ENCODE measurements at regions not wholly inside any gene's neighbourhood (a gene's known extent, or its start where the extent isn't known, plus 50 kb on each side); places are given as distances from the start of the nearest gene placed in this dataset.
"Not testable (repeated sequence)": the region's sequence is repeated elsewhere in the genome, so short reads cannot be mapped to it uniquely, and the experiment has no call there.

DNA sequence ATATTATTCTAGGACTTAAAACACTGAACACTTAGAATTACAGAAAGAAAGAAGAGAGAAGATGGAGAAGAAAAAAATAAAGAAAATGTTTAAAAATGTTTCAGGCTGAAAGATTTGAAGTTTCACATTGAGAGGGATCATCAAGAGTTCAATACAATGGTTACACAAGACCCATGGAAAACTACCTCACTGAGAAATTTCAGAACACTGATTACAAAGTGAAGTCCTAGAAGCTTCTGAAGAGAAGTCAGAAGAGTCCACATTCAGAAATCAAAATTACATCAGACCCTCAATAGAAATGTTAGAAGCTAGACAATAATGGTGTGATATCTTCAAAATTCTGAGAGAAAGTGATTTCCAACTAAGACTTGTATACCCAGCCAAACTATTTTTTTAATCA, 196.1 kb downstream of the MACC1 start:
- DNase-seq: no peak

DNA sequence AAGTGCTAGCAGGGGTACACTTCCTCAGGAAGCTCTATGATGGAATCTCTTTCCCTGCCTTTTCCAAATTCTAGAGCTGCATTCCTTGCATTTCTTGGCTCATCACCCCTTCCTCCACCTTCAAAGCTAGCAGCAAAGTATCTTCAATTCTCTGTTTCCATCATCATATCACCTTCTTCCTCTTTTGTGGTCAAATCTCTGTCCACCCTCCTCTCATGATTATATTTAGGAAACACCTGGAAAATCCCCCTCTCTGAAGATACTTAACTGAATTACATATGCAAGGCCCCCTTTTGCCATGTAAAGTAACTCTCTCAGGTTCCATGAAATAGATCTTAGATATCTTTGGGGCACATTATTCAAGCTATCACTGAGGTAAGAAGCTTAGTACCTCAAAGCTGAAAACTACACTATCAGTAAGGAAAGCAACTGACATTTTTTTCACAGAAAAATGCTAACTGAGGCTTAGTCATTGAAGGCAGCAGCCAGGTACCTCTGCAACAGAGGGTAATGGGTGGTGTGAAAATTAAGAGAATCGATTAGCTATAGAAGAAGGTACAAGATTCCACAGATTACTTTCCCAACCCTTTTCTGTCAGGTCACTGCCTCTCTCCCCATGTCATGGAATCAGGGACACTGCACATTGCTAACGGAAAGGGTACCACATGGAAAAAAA, 197.3 kb downstream of the MACC1 start:
- no peak for DNase-seq

DNA sequence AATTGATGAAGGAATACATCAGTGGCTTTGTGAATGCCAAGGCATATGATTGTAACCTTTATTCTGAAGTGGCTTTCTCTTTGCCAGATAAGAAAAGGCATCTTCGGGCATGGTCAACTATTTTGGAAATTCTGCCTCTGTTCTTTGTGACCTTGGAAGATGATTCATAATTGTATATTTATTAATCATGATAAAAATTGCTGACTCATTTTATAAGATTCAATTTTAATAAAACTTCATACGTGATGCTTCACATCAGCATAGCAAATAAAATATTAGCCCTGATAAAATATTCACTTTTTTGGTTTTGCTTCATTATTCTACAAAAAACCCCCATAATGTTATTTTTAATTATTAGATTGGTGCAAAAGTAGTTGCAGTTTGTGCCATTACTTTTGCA, 200.5 kb downstream of the MACC1 start:
- no peak for DNase-seq

DNA sequence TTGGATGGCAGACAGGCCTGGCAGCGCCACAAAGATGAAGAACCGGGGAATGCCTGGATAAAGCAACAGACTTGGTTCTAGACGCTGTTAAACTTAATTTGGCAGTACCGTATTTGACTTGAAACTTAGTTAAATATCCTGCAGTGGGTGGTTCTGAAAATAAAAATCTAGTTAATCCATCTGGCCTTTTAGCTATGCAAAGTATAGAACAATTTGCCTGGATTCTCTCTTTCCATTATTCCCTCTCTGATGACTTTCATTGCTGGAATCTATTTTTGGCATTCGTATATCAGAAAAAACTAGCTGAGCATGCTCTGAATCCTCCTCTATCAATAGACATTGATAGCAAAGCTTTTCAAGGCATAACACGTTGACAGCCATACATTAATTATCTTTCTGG, 203.6 kb downstream of the MACC1 start:
- no peak for DNase-seq

DNA sequence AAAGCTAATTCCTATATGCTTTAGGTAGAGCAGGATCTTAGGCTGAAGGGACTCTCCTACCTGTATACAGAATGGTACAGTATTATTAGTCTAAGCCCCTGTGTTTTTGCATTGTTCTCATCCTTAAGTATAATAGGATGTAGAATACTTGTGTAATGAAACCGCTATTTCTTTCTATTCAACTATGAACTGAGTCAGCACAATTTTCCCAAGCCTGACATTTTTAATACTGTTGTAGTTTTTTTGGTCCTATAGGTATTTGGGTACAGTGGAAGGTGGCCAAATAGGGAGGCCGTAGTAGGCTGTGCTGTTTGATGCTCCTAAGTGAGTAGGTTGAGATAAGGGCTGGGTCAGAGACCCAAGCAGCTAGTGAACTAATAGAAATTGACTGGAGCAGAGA, 205.1 kb downstream of the MACC1 start:
- DNase-seq: no peak

DNA sequence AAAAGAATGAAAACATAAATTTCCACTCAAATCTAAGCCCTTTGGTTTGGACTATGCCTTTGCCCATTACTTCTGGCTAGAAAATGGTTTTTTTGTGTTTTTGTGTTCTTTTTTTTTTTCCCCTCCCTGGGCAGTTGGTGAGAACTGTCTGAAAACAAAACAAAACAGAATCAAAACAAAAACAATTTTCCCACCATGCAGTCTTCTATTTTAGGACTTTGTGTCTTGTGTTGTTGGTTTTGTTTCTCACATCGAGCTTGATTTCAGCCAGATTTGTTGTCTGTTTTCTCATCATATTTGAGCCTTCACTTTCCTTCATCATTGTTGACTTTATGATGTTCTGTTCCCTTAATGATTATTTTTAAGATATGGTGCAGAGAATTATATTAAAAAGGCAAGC, 206.3 kb downstream of the MACC1 start:
- no peak for DNase-seq

DNA sequence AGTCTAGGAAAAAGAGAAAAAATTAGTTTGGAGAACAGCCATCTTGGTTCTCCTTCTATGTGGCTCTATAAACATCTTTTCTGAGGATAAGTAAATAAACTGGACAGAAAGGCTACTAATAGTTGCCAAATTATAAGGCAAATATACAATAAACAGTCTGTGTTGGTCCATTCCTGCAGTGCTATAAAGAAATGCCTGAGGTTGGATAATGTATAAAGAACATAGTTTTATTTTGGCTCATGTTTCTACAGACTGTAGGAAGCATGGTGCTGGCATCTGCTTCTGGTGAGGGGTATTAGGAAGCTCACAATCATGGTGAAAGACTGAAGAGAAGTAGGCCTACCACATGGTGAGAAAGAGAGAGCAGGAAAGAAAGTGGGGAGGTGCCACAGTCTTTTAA, 209.7 kb downstream of the MACC1 start:
- DNase-seq: no peak

DNA sequence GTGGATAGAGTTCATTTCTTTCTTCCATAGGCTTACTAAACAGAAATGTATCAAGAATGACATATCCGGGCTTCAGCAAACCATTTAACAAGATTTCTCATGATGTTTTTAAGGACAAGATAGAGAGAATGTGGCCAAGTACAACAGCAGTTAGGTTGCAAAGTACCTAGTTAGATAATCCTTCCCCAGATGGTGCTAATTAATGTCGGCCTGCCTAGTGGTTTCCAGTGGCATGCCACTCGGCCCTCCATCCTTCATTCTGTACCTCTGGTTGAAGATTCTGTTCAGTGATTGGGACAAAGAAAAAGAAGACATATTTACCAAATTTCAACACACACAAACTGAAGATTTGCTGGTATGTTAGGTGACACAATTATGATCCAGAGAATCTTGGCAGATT, 212.1 kb downstream of the MACC1 start:
- DNase-seq: no peak

DNA sequence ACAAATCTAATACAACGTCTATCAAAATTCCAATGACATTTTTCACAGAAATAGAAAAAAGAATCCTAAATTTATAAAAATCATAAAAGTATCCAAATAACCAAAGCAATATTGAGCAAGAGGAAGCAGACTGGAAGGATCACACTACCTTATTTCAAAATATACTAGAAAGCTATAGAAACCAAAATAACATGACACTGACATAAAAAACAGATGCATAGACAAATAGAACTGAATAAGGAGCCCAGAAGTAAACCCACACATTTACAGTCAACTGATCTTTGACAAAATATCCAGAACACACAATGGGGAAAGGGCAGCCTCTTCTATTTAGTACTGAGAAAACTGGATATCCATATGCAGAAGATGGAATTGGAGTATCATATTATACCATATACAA, 217.5 kb downstream of the MACC1 start:
- no peak for DNase-seq

DNA sequence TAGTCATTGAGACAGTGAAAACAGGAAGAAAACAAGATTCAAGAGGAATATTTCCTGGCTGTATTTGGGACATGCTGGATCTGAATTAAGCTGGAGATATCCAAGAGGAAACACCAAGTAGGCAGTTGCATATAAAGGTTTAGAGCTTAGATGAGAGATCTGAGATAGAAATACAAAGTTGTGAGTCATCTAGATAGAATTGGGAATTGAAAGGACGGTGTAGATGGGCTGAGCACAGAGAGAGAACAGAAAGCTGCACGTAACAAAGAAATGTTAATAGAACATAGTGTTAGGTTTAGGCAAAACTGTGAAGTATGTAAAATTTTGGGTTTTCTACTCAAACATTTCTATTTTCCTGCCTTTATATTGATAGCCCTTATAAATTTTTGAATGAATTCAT, 218.5 kb upstream of the TMEM196 start:
- no peak for DNase-seq

DNA sequence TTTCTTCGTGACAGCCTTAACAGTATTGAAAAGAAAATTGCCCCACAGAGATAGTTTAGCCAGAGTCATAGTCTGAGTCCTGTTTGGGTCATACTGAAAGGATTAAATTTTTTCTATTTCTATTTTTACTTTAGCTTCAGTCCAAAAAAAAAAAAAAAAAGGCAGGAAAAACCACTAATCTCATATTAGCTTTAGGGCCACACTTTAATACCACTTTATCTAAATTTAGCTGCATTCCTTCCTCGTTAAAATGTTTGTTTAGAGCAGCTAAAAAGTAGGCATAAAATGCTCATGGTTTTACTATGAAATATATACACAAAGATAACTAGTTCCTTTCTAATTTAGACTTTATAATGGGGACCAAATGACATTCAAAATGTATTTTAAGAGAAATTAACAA, 216.5 kb upstream of the TMEM196 start:
- DNase-seq: no peak

DNA sequence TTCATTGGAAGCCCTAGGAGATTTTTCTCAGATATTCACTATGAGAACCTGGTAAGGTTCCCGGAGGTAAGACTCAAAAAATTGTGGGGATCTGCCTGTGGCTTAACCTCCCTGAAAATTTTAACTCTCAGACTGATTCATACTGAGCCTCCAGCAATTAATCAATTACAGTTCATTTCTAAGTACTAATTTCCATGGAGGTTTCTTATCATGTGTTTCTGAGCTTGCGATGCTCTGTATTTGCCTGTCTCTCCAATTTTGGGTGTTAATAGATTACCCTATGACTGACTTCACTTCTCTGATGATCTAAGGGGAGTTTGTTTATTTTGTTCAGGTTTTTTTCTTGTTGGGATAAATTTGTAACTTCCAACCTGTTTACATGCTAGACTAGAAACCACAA, 215.4 kb upstream of the TMEM196 start:
- no peak for DNase-seq

DNA sequence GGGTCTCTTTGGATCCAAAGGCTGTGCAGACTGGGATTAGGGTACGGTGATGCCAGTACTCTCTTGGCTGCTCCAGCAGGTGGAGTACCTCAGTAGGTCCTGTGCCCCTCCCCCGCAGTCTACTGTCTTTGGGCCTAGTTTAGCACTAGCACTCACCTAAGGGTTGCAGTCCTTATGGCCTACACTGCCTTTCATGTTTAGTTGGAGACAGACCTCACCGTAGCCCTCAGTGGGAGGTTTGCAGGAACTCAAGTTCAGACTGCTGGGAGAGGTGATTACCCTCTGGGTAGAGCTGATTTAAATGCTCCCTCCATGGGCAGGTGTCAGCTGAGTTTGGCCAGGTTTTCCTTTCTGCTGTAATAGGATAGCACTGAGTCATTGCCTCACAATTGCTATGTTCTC, 210.8 kb upstream of the TMEM196 start:
- DNase-seq: no peak

DNA sequence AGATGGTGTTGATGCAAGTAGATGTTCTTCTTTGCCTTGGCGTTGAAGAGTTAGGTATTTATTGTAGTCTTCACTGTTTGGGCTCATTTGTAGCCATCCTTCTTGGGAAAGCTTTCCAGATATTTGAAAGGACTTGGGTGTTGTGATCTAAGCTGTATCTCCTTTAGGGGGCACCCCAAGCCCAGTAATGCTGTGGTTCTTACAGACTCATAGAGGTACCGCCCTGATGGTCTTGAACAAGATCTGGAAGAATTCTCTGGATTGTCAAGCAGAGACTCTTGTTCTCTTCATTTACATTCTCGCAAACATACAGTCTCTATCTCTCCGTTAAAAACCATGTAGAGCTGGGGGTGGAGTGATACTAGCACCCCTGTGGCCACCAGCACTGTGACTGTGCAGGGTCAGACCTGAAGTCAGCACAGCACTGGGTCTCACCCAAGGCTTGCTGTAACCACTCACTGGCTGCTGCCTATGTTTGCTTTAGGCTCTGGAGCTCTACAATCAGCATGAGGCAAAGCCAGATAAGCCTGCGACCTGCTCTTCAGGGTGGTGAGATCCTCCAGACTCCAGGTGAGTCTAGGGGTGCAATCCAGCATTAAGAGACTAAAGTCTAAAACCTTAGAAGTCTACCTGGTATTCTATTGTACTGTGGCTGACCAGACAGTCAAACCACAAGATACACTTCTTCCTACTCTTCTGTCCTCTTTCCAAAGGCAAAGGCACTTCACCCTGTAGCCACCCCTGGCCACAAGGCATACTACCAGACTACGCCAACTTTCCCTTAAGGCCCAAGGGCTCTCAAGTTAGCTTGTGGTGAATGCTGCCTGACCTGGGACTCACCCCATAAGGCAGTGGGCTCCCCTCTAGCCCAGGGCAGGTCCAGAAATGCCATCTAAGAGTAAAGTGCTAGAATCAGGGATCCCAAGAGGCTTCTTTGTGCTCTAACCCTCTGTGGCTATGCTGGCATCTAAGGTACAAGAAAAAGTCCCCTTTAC, 209.7 kb upstream of the TMEM196 start:
- DNase-seq: peak; percentile 49

DNA sequence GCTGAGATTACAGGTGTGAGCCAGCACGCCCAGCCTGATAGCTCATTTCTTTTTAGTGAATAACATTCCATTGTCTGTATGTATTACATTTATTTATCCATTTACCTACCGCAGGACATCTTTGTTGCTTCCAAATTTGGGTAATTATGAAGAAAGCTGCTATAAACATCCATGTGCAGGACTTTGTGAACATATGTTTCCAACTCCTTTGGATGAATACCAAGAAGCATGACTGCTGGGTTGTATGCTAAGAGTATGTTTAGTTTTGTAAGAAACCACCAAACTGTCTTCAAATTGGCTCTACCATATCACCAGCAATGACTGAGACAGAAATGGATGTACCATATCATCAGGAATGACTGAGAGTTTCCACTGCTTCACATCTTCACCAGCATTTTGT, 200.2 kb upstream of the TMEM196 start:
- DNase-seq: no peak

DNA sequence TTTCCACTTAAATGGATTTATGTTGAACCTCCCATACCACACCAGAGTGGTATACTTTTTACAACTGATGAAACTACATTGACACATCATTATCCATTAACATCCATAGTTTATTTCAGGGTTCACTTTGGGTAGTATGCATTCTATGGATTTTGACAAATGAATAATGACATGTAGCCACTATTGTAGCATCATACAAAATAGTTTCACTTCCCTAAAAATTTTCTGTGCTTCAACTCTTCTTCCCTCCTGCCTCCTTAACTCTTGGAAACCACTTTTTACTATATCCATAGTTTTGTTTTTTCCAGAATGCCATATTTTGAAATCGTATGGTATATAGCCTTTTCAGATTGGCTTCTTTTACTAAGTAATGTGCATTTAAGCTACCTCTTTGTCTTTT, 199.5 kb upstream of the TMEM196 start:
- DNase-seq: no peak

DNA sequence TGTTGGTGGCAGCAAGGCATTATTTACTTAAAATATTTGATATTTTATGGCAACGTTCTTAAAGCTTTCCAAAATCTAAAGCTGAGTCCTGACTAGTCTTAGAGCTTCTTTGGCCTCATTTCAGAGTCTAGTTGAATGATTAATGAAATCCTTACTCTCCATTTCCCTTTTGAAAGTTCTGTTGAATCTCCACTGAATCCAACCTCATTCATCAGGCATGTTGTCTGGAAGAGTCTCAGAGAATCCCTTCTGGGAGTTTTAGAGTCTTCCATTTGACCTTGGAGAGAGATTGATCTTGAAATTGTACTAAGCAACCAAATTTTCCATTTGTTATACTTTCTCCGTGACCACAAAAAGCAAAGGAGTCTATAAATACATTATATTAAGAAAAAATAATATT, 198.5 kb upstream of the TMEM196 start:
- DNase-seq: no peak

DNA sequence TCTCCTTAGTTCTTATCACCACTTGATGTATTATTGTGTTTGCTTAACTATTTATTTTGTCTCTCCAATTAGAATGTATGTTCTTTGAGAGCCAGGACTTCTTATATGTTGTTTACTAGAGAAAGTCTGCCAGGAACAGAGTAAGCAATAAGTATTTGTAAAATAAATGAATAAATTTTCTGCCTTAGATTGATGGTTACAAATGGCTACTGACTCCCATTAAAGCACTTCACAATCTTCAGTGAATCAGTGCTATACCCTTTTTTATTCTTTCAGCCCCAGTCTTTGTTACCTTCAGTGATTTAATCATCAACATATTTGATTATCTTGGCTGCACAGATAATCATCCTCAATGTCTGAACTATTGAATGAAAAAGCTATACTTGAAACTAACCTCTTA, 197.1 kb upstream of the TMEM196 start:
- no peak for DNase-seq

DNA sequence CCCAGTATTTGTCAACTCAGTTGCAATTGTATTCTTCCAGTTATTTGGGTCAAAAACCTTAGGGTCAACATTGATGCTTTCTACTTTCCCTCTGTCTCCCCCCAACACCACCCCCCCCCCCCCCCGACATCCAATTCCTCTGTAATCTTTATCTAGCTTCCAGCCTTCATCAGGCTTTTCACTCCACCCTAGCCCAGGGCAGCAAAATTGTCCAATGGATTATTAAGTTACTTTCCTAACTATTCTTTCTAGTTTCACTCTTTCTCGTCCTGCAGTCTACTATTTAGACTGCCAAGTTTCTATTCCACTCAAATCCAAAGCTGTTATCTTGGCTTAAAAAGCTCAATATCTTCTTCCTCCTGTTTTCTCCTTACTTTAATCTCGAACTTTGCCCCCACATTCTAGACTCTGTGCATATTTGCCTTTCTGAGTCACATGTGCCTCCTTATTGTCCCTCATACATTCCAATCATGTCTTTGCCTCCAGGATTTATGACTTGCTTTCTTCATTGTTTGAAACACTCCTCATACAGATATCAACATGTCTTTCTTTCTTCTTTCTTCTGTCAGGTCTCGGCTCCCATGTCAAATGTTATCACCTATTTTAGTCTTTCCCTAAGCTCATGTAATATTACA, 196.6 kb upstream of the TMEM196 start:
- no peak for DNase-seq

DNA sequence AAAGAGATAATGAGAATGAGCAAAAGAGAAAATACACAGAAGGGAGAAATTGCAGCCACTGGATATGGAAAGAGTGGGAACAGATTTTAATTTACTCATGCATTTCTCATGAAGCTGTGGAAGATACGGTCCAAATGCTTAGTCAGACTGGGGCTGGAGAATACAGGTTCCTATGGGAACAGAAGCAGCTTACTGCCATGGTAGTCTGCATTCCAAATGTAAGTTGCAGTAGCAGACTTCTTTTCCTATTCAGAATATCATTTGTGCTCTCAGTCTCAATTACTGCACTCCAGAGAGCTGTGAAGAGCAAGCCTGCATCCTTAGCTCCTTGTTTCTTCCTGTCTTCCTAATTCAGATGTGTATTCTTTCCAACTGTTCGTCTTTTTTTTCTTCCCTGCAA, 190.8 kb upstream of the TMEM196 start:
- no peak for DNase-seq

DNA sequence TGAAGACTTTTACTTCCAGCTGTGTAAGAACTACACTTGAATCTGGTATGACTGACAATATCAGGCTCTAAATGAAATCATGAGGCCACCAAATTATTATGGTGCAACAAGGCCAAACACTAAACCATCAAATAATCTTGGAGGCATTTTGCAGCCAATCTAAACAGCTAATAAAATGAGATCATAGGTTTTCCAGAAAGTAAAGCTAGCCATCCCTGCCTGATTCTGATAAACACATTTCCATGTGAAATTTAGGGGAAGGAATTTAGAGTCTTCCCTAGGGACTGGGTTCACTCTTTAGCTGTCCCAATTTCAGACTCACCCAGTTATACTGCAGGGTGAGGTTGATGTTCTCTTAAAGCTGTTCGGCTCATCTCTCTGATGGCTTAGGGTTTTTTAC, 190.3 kb upstream of the TMEM196 start:
- DNase-seq: no peak

DNA sequence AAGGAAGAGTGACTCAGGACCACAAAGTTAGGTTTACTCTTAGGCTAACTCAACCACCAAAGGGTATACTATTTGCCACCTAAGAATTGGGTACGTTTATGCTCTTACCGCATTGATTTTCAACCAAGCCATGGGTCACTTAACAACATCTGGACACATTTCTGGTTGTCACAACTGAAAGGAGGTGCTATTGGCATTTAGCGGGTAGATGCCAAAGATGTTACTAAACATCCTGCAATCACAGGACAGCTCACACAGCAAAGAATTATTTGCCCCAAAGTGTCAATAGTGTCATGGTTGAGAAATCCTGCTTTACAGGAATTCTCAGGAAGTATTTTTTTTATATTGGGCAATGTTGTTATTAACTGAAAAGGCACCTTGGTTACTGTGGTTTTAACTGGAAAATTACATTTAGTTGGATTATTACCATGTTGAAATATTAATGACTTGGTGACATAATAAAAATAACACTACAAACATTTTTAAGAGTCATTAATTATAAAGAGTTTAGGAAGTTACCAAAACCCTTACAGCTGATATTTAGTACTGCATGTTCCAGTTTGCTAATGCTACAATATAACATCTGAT, 185.0 kb upstream of the TMEM196 start:
- DNase-seq: no peak

DNA sequence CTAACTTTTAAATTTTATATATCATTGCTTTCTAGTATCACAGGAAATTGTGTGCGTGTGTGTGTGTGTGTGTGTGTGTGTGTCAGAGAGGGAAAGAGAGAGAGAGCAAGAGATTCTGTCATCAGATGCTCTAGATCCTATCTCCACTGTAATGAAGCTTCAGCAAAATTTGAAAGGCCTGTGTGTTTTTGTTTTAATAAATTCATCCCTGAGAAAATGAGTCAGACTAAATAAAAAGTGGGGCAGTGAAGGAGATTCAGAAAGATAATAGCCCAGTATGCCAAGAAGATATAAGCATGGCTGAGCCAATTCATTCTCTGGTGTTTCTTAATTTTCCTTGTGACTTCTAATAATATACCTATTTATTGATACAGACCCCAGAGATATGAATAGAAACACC, 184.2 kb upstream of the TMEM196 start:
- DNase-seq: no peak

DNA sequence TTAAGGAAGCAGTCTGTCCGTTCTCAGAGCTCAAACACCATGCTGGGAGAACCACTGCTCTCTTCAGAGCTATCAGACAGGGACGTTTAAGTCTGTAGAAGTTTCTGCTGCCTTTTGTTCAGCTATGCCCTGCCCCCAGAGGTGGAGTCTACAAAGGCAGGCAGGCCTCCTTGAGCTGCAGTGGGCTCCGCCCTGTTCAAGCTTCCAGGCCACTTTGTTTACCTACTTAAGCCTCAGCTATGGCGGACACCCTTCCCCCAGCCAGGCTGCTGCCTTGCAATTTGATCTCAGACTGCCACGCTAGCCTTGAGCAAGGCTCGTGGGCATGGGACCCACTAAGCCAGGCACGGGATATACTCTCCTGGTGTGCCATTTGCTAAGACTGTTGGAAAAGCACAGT, 180.7 kb upstream of the TMEM196 start:
- not testable (repeated sequence) for DNase-seq
